Peyer's patch (tissue), 4 donors: ENCODE measurements at regions not wholly inside any gene's neighbourhood (a gene's known extent, or its start where the extent isn't known, plus 50 kb on each side); places are given as distances from the start of the nearest gene placed in this dataset.

Source experiments
- CTCF ChIP-seq, 6 experiments: fragments of 450-650 bp in 4 of 6; fragments of 200-600 bp in 2 of 6; sonication (generic) in 1 of 6; IDR thresholded peaks; one replicate each; pipeline ENCODE4 v1.5.1; 2017 to 2019; ENCODE audit warnings: antibody characterized with exemption in 6 of 6, mild to moderate bottlenecking in 3 of 6, moderate library complexity in 1 of 6
- POLR2A ChIP-seq, 2 donors: fragments of 450-650 bp; IDR thresholded peaks; one replicate each; pipeline ENCODE4 v1.5.1; 2017; ENCODE audit warnings: antibody characterized with exemption in 2 of 2, mild to moderate bottlenecking in 2 of 2, moderate library complexity in 2 of 2

- TF ChIP-seq CTCF (IDR thresholded peaks at IDR 0.05) (no peak), POLR2A (IDR thresholded peaks at IDR 0.05) (no peak)
These were observed 150.1 kb downstream of the HNRNPD start for GRCh38 chr4:82223715-82224114.
